WERI-Rb-1 (cell line): ENCODE measurements at regions not wholly inside any gene's neighbourhood (a gene's known extent, or its start where the extent isn't known, plus 50 kb on each side); places are given as distances from the start of the nearest gene placed in this dataset.
"Not testable (repeated sequence)": the region's sequence is repeated elsewhere in the genome, so short reads cannot be mapped to it uniquely, and the experiment has no call there.

Experiments
- DNase-seq: peaks from one replicate; pipeline ENCODE4 v3.0.0-alpha.2; 2020
- H3K27ac ChIP-seq: fragments of 250-450 bp; sonication (Bioruptor Pico); 2 replicates; pipeline ENCODE4 v1.5.1; 2020; ENCODE audit warnings: mild to moderate bottlenecking, moderate library complexity
- H3K27me3 ChIP-seq: fragments of 250-450 bp; sonication (Bioruptor Pico); 2 replicates; pipeline ENCODE4 v1.5.1; 2021; ENCODE audit warnings: mild to moderate bottlenecking, low read depth, moderate library complexity; ENCODE audit not compliant: insufficient read depth, severe bottlenecking
- H3K36me3 ChIP-seq: fragments of 250-450 bp; sonication (Bioruptor Pico); 2 replicates; pipeline ENCODE4 v1.5.1; 2020; ENCODE audit warnings: mild to moderate bottlenecking, moderate library complexity
- H3K4me3 ChIP-seq: 2 replicates; pipeline ENCODE4 v1.5.1; 2011; ENCODE audit warnings: low read depth, mild to moderate bottlenecking, control low read depth, low read length
- H3K9me3 ChIP-seq: fragments of 250-450 bp; sonication (Bioruptor Pico); 2 replicates; pipeline ENCODE4 v1.5.1; 2021; ENCODE audit warnings: mild to moderate bottlenecking, moderate library complexity; ENCODE audit not compliant: severe bottlenecking
- TF ChIP-seq, protein P1 (sequence below): IDR thresholded peaks from 2 replicates; pipeline ENCODE4 v1.5.1; 2011; ENCODE audit warnings: low read depth, mild to moderate bottlenecking, control low read depth, inconsistent platforms, low read length

- no peak for DNase-seq
- Histone ChIP-seq H3K36me3 (no peaks in the 10 kb centered on the region), H3K27me3 (no peaks in the 10 kb centered on the region), H3K9me3 (peaks cover 3% of the 10 kb centered on the region), H3K4me3 (no peak overlapping the region), H3K27ac (no peak overlapping the region)
- TF ChIP-seq, protein P1, sequence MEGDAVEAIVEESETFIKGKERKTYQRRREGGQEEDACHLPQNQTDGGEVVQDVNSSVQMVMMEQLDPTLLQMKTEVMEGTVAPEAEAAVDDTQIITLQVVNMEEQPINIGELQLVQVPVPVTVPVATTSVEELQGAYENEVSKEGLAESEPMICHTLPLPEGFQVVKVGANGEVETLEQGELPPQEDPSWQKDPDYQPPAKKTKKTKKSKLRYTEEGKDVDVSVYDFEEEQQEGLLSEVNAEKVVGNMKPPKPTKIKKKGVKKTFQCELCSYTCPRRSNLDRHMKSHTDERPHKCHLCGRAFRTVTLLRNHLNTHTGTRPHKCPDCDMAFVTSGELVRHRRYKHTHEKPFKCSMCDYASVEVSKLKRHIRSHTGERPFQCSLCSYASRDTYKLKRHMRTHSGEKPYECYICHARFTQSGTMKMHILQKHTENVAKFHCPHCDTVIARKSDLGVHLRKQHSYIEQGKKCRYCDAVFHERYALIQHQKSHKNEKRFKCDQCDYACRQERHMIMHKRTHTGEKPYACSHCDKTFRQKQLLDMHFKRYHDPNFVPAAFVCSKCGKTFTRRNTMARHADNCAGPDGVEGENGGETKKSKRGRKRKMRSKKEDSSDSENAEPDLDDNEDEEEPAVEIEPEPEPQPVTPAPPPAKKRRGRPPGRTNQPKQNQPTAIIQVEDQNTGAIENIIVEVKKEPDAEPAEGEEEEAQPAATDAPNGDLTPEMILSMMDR = no peak
Observed at GRCh38 chr1:113205980-113206766, 133.2 kb downstream of the LRIG2 start.

- DNase-seq = no peak
- no peak overlapping the region for H3K27ac ChIP-seq
- no peak overlapping the region for H3K4me3 ChIP-seq
- H3K27me3 ChIP-seq = no peaks in the 10 kb centered on the region
- TF ChIP-seq, protein P1 = no peak
- H3K36me3 ChIP-seq = no peaks in the 10 kb centered on the region
- peaks cover 3% of the 10 kb centered on the region for H3K9me3 ChIP-seq
Observed at GRCh38 chr1:113207019-113207418, 134.0 kb downstream of the LRIG2 start.

- no peak for DNase-seq
- H3K4me3 ChIP-seq = no peak overlapping the region
- no peaks in the 10 kb centered on the region for H3K36me3 ChIP-seq
- H3K27ac ChIP-seq = no peak overlapping the region
- H3K9me3 ChIP-seq = peaks cover 3% of the 10 kb centered on the region
- TF ChIP-seq, protein P1 = no peak
- no peaks in the 10 kb centered on the region for H3K27me3 ChIP-seq
Observed at GRCh38 chr1:113207457-113207856, 134.5 kb downstream of the LRIG2 start.

DNA sequence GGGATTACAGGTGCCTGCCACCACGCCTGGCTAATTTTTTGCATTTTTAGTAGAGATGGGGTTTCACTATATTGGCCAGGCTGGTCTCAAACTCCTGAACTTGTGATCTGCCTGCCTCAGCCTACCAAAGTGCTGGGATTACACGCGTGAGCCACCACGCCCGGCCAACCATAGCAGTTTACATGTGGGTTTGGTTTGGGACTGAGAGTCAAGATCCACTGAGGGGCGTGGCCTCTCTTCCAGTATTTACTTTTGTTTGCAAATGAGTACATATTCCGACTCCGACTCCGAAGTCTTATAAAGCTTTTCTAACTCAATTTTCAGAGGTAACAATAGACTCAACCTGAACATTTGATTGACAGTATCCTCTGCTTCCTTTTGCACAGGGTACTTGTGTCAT is 135.4 kb downstream of the LRIG2 start:
- not testable (repeated sequence) for H3K27me3 ChIP-seq, H3K27ac ChIP-seq, DNase-seq, H3K9me3 ChIP-seq, H3K36me3 ChIP-seq, H3K4me3 ChIP-seq

DNA sequence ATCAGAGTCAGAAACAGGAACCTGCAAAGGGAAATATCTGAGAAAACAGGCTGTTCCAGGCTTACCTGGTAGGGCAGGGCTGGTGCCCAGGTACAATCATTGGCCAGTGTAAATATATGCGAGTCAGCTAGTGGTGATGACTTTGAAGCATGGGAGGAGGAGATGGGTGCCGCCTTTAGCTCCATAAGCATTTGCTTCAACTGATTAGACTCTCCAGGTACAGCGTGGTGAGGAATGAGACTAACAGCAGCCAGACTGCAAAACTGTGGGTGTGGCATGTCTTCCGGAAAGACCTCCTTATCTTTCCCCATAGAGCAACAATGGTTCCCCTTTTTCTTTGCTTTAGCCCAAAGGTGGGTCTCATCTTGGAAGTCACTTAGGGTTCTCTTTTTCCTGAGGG is 137.2 kb downstream of the LRIG2 start:
- DNase-seq = no peak

GRCh38 chr1:113211467-113211866 is 138.5 kb downstream of the LRIG2 start:
- Histone ChIP-seq H3K9me3 (no peaks in the 10 kb centered on the region), H3K4me3 (no peak overlapping the region), H3K27ac (no peak overlapping the region), H3K36me3 (no peaks in the 10 kb centered on the region), H3K27me3 (no peaks in the 10 kb centered on the region)
- TF ChIP-seq, protein P1 = no peak
- DNase-seq = no peak

More for the DNA sequence above, 137.2 kb downstream of the LRIG2 start:
- H3K4me3 ChIP-seq = no peak overlapping the region
- TF ChIP-seq, protein P1 = no peak
- no peaks in the 10 kb centered on the region for H3K36me3 ChIP-seq
- no peaks in the 10 kb centered on the region for H3K9me3 ChIP-seq
- H3K27me3 ChIP-seq = no peaks in the 10 kb centered on the region
- H3K27ac ChIP-seq = no peak overlapping the region
